Nephron (organoid): ENCODE measurements at regions not wholly inside any gene's neighbourhood (a gene's known extent, or its start where the extent isn't known, plus 50 kb on each side); places are given as distances from the start of the nearest gene placed in this dataset.
A peak's percentile ranks its signal among the peaks of the same experiment; 100 is the strongest.

ENCODE experiments used
- H3K27ac Mint-ChIP-seq, 3 experiments: 2 replicates each; pipeline ENCODE4 v1.8.0; 2020; ENCODE audit warnings: mixed read lengths in 3 of 3, mild to moderate bottlenecking in 2 of 3, moderate library complexity in 1 of 3
- H3K27me3 Mint-ChIP-seq: 2 replicates; pipeline ENCODE4 v1.8.0; 2021; ENCODE audit warnings: low read depth, mild to moderate bottlenecking, moderate library complexity, mixed read lengths
- H3K36me3 Mint-ChIP-seq: 2 replicates; pipeline ENCODE4 v1.8.0; 2020; ENCODE audit warnings: low read depth, mixed read lengths
- H3K4me1 Mint-ChIP-seq: 2 replicates; pipeline ENCODE4 v1.8.0; 2020; ENCODE audit warnings: mixed read lengths
- H3K4me3 Mint-ChIP-seq, 3 experiments: 2 replicates each; pipeline ENCODE4 v1.8.0; 2020; ENCODE audit warnings: mild to moderate bottlenecking in 3 of 3, mixed read lengths in 3 of 3, moderate library complexity in 2 of 3
- H3K9me3 Mint-ChIP-seq: 2 replicates; pipeline ENCODE4 v1.8.0; 2020; ENCODE audit warnings: mixed read lengths
- TF ChIP-seq, protein P1 (sequence below), 3 experiments: fragments of 200-600 bp; sonication (generic); IDR thresholded peaks; one replicate each; pipeline ENCODE4 v1.5.0; 2021; ENCODE audit warnings: antibody characterized with exemption in 3 of 3; ENCODE audit not compliant: unreplicated experiment in 3 of 3

DNA sequence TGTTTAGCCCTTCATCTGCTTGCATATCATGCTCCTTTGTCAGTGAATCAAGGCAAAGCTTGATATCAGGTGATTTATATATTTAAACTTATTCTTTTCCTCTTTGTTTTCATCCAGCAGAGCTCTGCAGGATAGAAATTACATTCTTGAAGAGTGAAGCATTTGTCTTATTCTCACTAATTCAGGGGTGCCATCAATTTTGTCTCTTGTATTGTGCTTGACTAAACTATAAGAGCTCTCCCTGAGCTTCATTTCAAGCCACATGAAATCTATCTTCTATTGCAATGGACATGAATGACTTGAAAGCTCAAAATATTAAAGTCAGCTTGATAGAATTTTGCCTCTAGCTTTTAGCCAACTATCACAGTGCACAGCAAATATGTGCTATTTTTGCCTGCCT is 236.7 kb upstream of the KCTD3 start:
- H3K4me3 Mint-ChIP-seq, result no peak overlapping the region
- no peaks in the 10 kb centered on the region for H3K9me3 Mint-ChIP-seq
- H3K36me3 Mint-ChIP-seq, result no peaks in the 10 kb centered on the region
- H3K4me1 Mint-ChIP-seq, result no peaks in the 10 kb centered on the region
- H3K27ac Mint-ChIP-seq, result no peak overlapping the region
- TF ChIP-seq, protein P1, sequence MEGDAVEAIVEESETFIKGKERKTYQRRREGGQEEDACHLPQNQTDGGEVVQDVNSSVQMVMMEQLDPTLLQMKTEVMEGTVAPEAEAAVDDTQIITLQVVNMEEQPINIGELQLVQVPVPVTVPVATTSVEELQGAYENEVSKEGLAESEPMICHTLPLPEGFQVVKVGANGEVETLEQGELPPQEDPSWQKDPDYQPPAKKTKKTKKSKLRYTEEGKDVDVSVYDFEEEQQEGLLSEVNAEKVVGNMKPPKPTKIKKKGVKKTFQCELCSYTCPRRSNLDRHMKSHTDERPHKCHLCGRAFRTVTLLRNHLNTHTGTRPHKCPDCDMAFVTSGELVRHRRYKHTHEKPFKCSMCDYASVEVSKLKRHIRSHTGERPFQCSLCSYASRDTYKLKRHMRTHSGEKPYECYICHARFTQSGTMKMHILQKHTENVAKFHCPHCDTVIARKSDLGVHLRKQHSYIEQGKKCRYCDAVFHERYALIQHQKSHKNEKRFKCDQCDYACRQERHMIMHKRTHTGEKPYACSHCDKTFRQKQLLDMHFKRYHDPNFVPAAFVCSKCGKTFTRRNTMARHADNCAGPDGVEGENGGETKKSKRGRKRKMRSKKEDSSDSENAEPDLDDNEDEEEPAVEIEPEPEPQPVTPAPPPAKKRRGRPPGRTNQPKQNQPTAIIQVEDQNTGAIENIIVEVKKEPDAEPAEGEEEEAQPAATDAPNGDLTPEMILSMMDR (IDR thresholded peaks at IDR 0.05; ENCODE audit: unreplicated experiment in 3 of 3), result no peak
- H3K27me3 Mint-ChIP-seq, result no peaks in the 10 kb centered on the region

DNA sequence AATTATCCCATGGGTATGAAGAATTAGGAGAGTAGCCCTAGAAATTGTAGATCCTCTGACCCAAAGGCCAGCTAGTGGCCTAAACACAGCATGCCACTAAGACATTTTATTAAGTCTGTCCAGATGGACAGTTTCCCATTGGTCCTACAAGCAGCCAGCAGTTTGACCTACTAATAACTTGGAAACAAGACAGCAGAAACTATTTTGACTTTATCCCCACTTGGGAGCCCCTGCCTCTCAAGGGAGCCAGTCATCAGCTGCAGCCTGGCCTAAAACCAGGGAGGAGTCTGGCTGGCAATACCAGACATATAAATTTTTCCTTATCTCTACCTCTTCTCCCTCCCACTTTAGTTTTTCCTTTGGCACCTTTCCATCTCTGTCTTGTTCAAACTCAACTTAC is 222.6 kb upstream of the KCTD3 start:
- no peaks in the 10 kb centered on the region for H3K9me3 Mint-ChIP-seq
- peak overlapping the region; percentile 31 to 50 (median 36) for H3K27ac Mint-ChIP-seq
- TF ChIP-seq, protein P1 (IDR thresholded peaks at IDR 0.05; ENCODE audit: unreplicated experiment in 3 of 3), result no peak
- no peak overlapping the region for H3K4me3 Mint-ChIP-seq
- no peaks in the 10 kb centered on the region for H3K27me3 Mint-ChIP-seq
- H3K36me3 Mint-ChIP-seq, result no peaks in the 10 kb centered on the region
- H3K4me1 Mint-ChIP-seq, result peaks cover 34% of the 10 kb centered on the region

DNA sequence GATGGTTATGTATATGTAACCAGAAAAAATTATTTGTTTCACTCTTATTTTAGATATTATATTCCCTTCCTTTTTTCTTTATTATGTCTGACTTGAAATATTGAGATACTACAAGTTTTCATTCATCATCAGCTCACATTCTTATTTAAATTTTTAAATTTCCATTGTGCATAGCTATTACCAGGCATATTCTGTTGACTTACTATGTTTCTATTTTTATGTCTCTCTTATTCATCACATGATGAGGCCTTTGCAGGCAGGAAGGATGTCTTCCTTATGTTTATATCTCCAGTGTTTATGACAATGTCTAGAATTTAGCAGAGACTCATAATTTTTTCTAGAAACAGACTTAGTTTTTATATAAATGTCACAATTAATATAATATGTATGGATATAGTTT is 221.9 kb upstream of the KCTD3 start:
- Mint-ChIP-seq H3K9me3 (no peaks in the 10 kb centered on the region), H3K27ac (peak overlapping the region in 1 of 3 experiments; percentile 36), H3K36me3 (no peaks in the 10 kb centered on the region), H3K27me3 (no peaks in the 10 kb centered on the region), H3K4me1 (peaks cover 34% of the 10 kb centered on the region), H3K4me3 (no peak overlapping the region)
- TF ChIP-seq, protein P1 (IDR thresholded peaks at IDR 0.05; ENCODE audit: unreplicated experiment in 3 of 3), result no peak

DNA sequence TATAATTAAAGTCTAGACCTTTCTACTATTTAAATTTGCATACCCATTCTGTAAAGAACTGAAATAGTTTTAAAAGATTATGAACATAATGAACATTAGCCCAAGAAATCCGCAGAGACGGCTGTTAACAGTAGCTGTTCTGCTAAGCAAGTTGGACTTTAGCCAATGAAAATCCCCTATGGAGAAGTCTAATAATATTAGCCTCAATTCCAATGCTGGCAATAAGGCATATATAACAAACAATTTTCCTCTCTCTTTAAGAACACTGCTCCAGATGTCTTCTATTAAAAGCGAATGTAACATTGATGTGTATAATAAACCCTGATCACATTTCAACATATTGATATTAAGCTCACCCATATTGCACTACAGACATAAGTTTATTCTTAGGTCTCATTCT is 221.3 kb upstream of the KCTD3 start:
- Mint-ChIP-seq H3K9me3 (no peaks in the 10 kb centered on the region), H3K27ac (peak overlapping the region; percentile 36 to 61 (median 40)), H3K4me3 (no peak overlapping the region), H3K36me3 (no peaks in the 10 kb centered on the region), H3K27me3 (no peaks in the 10 kb centered on the region), H3K4me1 (peaks cover 34% of the 10 kb centered on the region)
- TF ChIP-seq, protein P1 (IDR thresholded peaks at IDR 0.05; ENCODE audit: unreplicated experiment in 3 of 3), result no peak

DNA sequence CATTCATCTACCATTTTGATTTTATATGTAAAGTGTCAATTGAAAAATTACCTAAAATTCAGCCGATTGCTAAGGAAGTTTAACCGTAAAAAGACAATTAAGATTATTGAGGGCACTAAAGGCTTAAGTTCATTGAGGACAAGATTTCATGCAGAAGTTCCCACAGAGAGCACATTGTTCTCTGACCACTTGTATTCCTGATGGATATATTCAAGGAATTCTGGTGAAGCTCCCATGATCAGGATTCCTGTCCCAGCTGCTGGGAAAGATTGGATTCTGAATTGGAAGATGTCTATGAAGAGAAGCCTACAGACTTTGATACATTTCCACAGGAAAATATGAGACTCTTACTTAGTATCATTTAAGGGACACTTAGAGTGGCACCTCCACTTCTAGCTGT is 209.2 kb upstream of the KCTD3 start:
- Mint-ChIP-seq H3K27me3 (no peaks in the 10 kb centered on the region), H3K4me1 (peaks cover 5% of the 10 kb centered on the region), H3K4me3 (no peak overlapping the region), H3K27ac (no peak overlapping the region), H3K36me3 (no peaks in the 10 kb centered on the region), H3K9me3 (peaks cover 7% of the 10 kb centered on the region)
- TF ChIP-seq, protein P1 (IDR thresholded peaks at IDR 0.05; ENCODE audit: unreplicated experiment in 3 of 3), result no peak

DNA sequence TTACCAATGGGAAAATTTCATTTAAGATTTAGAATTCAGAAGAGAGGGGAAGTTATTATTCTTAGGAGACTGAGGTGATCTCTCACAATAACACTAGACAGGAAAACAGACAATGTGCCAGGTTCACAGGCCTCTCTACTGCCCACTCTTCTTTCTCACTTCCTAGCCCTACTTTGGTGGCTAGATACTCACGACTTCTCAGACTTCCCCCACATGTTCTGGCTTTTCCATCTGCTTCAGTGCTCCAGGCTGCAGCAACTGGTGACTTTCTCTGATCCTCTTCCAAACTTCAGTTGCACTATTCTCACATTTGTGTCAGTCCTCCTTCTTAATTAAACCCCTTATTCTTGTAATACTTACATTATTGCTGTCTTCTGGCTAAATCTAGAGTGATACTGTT is 208.7 kb upstream of the KCTD3 start:
- H3K27ac Mint-ChIP-seq, result no peak overlapping the region
- peaks cover 7% of the 10 kb centered on the region for H3K9me3 Mint-ChIP-seq
- H3K36me3 Mint-ChIP-seq, result no peaks in the 10 kb centered on the region
- TF ChIP-seq, protein P1 (IDR thresholded peaks at IDR 0.05; ENCODE audit: unreplicated experiment in 3 of 3), result no peak
- H3K27me3 Mint-ChIP-seq, result no peaks in the 10 kb centered on the region
- peaks cover 5% of the 10 kb centered on the region for H3K4me1 Mint-ChIP-seq
- H3K4me3 Mint-ChIP-seq, result no peak overlapping the region
